Mesothelial cell of epicardium (in vitro differentiated cells): ENCODE measurements at regions not wholly inside any gene's neighbourhood (a gene's known extent, or its start where the extent isn't known, plus 50 kb on each side); places are given as distances from the start of the nearest gene placed in this dataset.

Source experiments
- DNase-seq, 2 experiments: peaks; one replicate each; pipeline ENCODE4 v3.0.0; 2021; ENCODE audit warnings: low spot score in 2 of 2; ENCODE audit not compliant: unreplicated experiment in 2 of 2
- H3K27ac Mint-ChIP-seq: 2 replicates; pipeline ENCODE4 v1.8.0; 2021; ENCODE audit warnings: mixed read lengths
- H3K27me3 Mint-ChIP-seq: 2 replicates; pipeline ENCODE4 v1.8.0; 2021; ENCODE audit warnings: low read depth, mixed read lengths
- H3K36me3 Mint-ChIP-seq: 2 replicates; pipeline ENCODE4 v1.8.0; 2021; ENCODE audit warnings: mixed read lengths
- H3K4me1 Mint-ChIP-seq: 2 replicates; pipeline ENCODE4 v1.8.0; 2021; ENCODE audit warnings: mixed read lengths
- H3K4me3 Mint-ChIP-seq: 2 replicates; pipeline ENCODE4 v1.8.0; 2021; ENCODE audit warnings: mild to moderate bottlenecking, moderate library complexity, mixed read lengths
- H3K9me3 Mint-ChIP-seq: 2 replicates; pipeline ENCODE4 v1.8.0; 2021; ENCODE audit warnings: mixed read lengths
- TF ChIP-seq, protein P1 (sequence below): fragments of 200-600 bp; sonication (generic); IDR thresholded peaks from one replicate; pipeline ENCODE4 v1.5.0; 2021; ENCODE audit warnings: antibody characterized with exemption; ENCODE audit not compliant: unreplicated experiment

DNA sequence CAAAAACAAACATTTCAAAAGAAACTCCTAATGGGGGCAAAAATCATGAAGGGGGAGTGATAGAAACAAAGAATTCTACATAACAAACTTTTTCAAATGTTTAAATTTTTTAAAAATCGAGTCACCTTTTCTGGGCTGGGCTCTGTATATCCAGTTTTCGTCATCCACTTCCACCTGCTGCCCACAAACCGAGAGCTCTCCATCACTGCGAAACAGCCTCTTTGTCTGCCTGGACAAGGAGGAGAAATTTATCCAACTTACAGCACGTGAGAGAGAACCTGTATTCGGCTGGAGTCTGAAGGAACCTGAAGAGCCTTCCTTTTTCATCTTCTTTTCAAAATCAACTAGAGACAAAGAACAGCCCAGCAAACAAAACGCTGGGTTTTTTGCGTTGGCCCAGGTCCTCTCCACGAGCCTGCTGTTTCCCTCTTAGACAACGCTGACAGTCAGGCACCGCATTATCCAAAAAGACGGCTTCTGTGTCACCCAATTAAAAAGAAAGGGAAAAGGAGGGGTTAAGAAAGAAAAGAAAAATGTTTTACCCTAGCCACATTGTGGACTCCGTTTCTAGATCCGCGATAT is 72.4 kb upstream of the NHSL1 start:
- DNase-seq: no peak
- TF ChIP-seq, protein P1, sequence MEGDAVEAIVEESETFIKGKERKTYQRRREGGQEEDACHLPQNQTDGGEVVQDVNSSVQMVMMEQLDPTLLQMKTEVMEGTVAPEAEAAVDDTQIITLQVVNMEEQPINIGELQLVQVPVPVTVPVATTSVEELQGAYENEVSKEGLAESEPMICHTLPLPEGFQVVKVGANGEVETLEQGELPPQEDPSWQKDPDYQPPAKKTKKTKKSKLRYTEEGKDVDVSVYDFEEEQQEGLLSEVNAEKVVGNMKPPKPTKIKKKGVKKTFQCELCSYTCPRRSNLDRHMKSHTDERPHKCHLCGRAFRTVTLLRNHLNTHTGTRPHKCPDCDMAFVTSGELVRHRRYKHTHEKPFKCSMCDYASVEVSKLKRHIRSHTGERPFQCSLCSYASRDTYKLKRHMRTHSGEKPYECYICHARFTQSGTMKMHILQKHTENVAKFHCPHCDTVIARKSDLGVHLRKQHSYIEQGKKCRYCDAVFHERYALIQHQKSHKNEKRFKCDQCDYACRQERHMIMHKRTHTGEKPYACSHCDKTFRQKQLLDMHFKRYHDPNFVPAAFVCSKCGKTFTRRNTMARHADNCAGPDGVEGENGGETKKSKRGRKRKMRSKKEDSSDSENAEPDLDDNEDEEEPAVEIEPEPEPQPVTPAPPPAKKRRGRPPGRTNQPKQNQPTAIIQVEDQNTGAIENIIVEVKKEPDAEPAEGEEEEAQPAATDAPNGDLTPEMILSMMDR: no peak
- no peaks in the 10 kb centered on the region for H3K9me3 Mint-ChIP-seq
- peaks cover 32% of the 10 kb centered on the region for H3K4me1 Mint-ChIP-seq
- H3K27me3 Mint-ChIP-seq: no peaks in the 10 kb centered on the region
- H3K36me3 Mint-ChIP-seq: no peaks in the 10 kb centered on the region
- no peak overlapping the region for H3K27ac Mint-ChIP-seq
- no peak overlapping the region for H3K4me3 Mint-ChIP-seq

DNA sequence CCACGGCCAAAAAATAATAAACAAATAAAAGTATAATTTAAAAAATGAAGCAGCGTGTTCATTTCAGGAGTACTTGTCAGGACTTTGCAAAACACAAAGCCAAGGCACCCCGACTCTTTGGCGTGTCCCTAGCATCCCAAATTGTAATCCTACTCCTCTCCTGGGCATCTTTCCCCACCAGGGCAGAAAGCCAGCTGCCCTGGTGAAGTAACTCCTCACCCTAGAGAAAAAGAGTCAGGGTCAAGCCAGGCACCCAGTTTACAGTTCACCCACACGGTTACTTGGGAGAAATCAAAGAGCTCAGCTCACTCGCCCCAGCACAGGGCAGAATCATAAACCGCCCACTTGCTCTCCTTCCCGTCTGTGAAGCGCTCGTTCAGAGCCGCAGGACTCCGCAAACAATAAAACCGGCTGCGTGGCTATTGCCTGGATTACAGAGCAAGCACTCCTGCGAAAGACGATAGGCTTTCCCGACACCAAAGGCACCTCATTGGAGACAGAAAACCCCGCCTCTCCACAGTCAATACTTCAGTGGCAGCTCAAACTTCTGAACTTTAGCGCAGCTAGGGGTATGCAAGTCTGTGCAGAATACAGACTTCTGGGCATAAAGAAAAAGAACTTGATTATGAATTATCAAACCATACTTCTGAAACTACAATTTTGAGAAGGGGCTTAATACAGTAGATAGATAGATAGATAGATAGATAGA is 73.0 kb upstream of the NHSL1 start:
- H3K36me3 Mint-ChIP-seq: no peaks in the 10 kb centered on the region
- peaks cover 37% of the 10 kb centered on the region for H3K4me1 Mint-ChIP-seq
- no peak overlapping the region for H3K27ac Mint-ChIP-seq
- TF ChIP-seq, protein P1: no peak
- no peaks in the 10 kb centered on the region for H3K9me3 Mint-ChIP-seq
- no peaks in the 10 kb centered on the region for H3K27me3 Mint-ChIP-seq
- H3K4me3 Mint-ChIP-seq: no peak overlapping the region
- DNase-seq: peak; percentile 48 to 79

GRCh38 chr6:138572885-138573284 is 73.6 kb upstream of the NHSL1 start:
- no peaks in the 10 kb centered on the region for H3K36me3 Mint-ChIP-seq
- peaks cover 36% of the 10 kb centered on the region for H3K4me1 Mint-ChIP-seq
- no peaks in the 10 kb centered on the region for H3K9me3 Mint-ChIP-seq
- TF ChIP-seq, protein P1: no peak
- H3K27ac Mint-ChIP-seq: no peak overlapping the region
- DNase-seq: no peak
- H3K4me3 Mint-ChIP-seq: no peak overlapping the region
- no peaks in the 10 kb centered on the region for H3K27me3 Mint-ChIP-seq

- Mint-ChIP-seq H3K27ac (no peak overlapping the region), H3K27me3 (no peaks in the 10 kb centered on the region), H3K4me3 (no peak overlapping the region), H3K36me3 (no peaks in the 10 kb centered on the region), H3K9me3 (no peaks in the 10 kb centered on the region), H3K4me1 (peaks cover 32% of the 10 kb centered on the region)
- TF ChIP-seq, protein P1: no peak
- no peak for DNase-seq
These were observed 76.0 kb upstream of the NHSL1 start for GRCh38 chr6:138575257-138575656.

DNA sequence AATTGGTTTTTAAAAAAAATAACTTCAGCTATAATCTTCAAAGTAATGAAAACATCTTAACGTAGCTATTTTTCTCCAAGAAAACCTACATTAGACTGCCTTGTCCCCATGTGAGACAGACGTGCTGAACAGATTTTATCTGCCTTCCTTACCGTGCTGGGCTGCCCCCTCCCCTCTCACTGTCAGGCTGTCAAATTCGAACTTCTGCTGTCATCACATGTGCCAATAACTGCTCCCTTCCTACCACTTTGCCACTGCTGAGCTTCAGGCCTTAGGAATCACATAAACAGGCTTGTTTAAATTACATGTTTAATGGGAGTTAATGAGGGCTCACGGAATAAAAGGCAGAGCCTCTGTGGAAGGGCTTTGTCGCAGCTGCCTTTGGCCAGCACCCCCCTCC is 77.0 kb upstream of the NHSL1 start:
- Mint-ChIP-seq H3K4me3 (no peak overlapping the region), H3K9me3 (no peaks in the 10 kb centered on the region), H3K27me3 (no peaks in the 10 kb centered on the region), H3K36me3 (peaks cover 1% of the 10 kb centered on the region), H3K27ac (peak overlapping the region; percentile 39), H3K4me1 (peaks cover 34% of the 10 kb centered on the region)
- DNase-seq: no peak
- TF ChIP-seq, protein P1: no peak
